GM12874 (cell line): ENCODE measurements at regions not wholly inside any gene's neighbourhood (a gene's known extent, or its start where the extent isn't known, plus 50 kb on each side); places are given as distances from the start of the nearest gene placed in this dataset.

ENCODE experiments used
- CTCF ChIP-seq: IDR thresholded peaks from 2 replicates; pipeline ENCODE4 v1.5.1; 2011; ENCODE audit warnings: low read depth, mild to moderate bottlenecking, control low read depth, low read length, moderate library complexity; ENCODE audit not compliant: insufficient read depth

- TF ChIP-seq CTCF: no peak
Observed at GRCh38 chr10:6763423-6763822, 183.3 kb upstream of the PRKCQ start.

GRCh38 chr10:6763001-6763400 lies 182.9 kb upstream of the PRKCQ start:
- no peak for TF ChIP-seq CTCF

GRCh38 chr10:6759961-6760360 lies 179.9 kb upstream of the PRKCQ start:
- no peak for TF ChIP-seq CTCF

- no peak for TF ChIP-seq CTCF
Observed at GRCh38 chr10:6757158-6757557, 177.1 kb upstream of the PRKCQ start.

GRCh38 chr10:6756716-6757115 lies 176.6 kb upstream of the PRKCQ start:
- TF ChIP-seq CTCF: no peak

- TF ChIP-seq CTCF: no peak
Observed at GRCh38 chr10:6755781-6756460, 175.8 kb upstream of the PRKCQ start.

- no peak for TF ChIP-seq CTCF
Observed at GRCh38 chr10:6753644-6754043, 173.6 kb upstream of the PRKCQ start.
